ENCODE measurements at regions not wholly inside any gene's neighbourhood (a gene's known extent, or its start where the extent isn't known, plus 50 kb on each side); places are given as distances from the start of the nearest gene placed in this dataset.

- WGBS, 2 experiments (ENCODE audit: extremely low coverage in 2 of 2, insufficient read length in 1 of 2): no CpG with 5 or more reads among the region's 4 CpGs
- ChIA-PET POLR2A (ENCODE audit: unreplicated experiment) (no interaction called here), CTCF (no interaction called here)
- Histone ChIP-seq H3K4me3 (ENCODE audit: insufficient read depth, low read depth, low read length) (no peak overlapping the region), H2BK15ac (ENCODE audit: low read depth, low read length) (no peak overlapping the region), H3K27me3 (ENCODE audit: control insufficient read depth, insufficient read depth, low read length) (no peaks in the 10 kb centered on the region), H2AFZ (replicated peaks; ENCODE audit: low read length, poor library complexity) (no peak overlapping the region), H3K18ac (ENCODE audit: low read depth, low read length) (no peak overlapping the region), H3K27ac (ENCODE audit: insufficient read depth, low read length) (no peak overlapping the region), H4K20me1 (ENCODE audit: insufficient read depth, low read length) (no peaks in the 10 kb centered on the region), H2BK20ac (ENCODE audit: low read depth, low read length) (no peak overlapping the region), H3K4ac (ENCODE audit: low read depth, low read length) (no peak overlapping the region), H2AK5ac (ENCODE audit: low read depth, low read length) (no peak overlapping the region), H3K9me3 (ENCODE audit: control insufficient read depth, insufficient read depth, low read length) (no peaks in the 10 kb centered on the region; the same call in 1 of the 2 replicates), H2AK9ac (replicated peaks; ENCODE audit: low read depth, low read length, poor library complexity) (no peak overlapping the region), H3K4me2 (ENCODE audit: low read depth, low read length) (no peak overlapping the region), H4K5ac (ENCODE audit: low read depth, low read length) (no peak overlapping the region), H3K56ac (ENCODE audit: extremely low read depth, insufficient read depth, low read length) (no peak overlapping the region), H3K9me1 (ENCODE audit: insufficient read depth, low read length) (no peaks in the 10 kb centered on the region), H2BK5ac (ENCODE audit: low read depth, low read length, poor library complexity, severe bottlenecking) (no peak overlapping the region), H4K91ac (ENCODE audit: insufficient read depth, low read depth, low read length) (no peak overlapping the region), H3K9ac (ENCODE audit: low read depth, low read length) (no peak overlapping the region), H2BK120ac (ENCODE audit: low read depth, low read length) (no peak overlapping the region), H4K8ac (ENCODE audit: low read depth in 2 of 2, low read length in 2 of 2) (no peak overlapping the region), H3K23ac (ENCODE audit: low read depth, low read length) (no peak overlapping the region), H3K79me1 (ENCODE audit: low read depth in 1 of 2, low read length in 2 of 2) (no peaks in the 10 kb centered on the region), H3K36me3 (ENCODE audit: control insufficient read depth, insufficient read depth, low read length) (no peaks in the 10 kb centered on the region), H3K14ac (replicated peaks; ENCODE audit: low read depth, low read length) (no peak overlapping the region), H3K4me1 (ENCODE audit: control insufficient read depth, insufficient read depth, low read length) (no peaks in the 10 kb centered on the region)
- in situ Hi-C loops (cut with MboI; ENCODE audit: low sequenced_read_pairs): no loop called here
- intact Hi-C loops (cut with micrococcal nuclease): no loop called here
- TF ChIP-seq RFX5 (IDR thresholded peaks at IDR 0.05; ENCODE audit: low read depth, low read length): no peak
- TF ChIP-seq MAFK (IDR thresholded peaks at IDR 0.05; ENCODE audit: low read depth, low read length): no peak
- TF ChIP-seq, protein P1, sequence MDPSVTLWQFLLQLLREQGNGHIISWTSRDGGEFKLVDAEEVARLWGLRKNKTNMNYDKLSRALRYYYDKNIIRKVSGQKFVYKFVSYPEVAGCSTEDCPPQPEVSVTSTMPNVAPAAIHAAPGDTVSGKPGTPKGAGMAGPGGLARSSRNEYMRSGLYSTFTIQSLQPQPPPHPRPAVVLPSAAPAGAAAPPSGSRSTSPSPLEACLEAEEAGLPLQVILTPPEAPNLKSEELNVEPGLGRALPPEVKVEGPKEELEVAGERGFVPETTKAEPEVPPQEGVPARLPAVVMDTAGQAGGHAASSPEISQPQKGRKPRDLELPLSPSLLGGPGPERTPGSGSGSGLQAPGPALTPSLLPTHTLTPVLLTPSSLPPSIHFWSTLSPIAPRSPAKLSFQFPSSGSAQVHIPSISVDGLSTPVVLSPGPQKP (IDR thresholded peaks at IDR 0.05; ENCODE audit: borderline replicate concordance, low read depth, low read length): no peak
- no peak for TF ChIP-seq NFE2L2 (IDR thresholded peaks at IDR 0.05; ENCODE audit: low read depth, low read length)
- TF ChIP-seq CTCF (conservative IDR thresholded peaks at IDR 0.05; ENCODE audit: low read depth, low read length): no peak
- ATAC-seq (ENCODE audit: low read depth) (no peak), DNase-seq (no peak)
- dilution Hi-C loops (cut with HindIII; ENCODE audit: low sequenced_read_pairs, unreplicated experiment): no loop called here
- BruUV-seq (replicated peaks): no TSS peak
Measured at GRCh38 chr20:41872930-41873329, 254.8 kb upstream of the CHD6 start.
